Endothelial cell of umbilical vein (primary cell): ENCODE measurements at regions not wholly inside any gene's neighbourhood (a gene's known extent, or its start where the extent isn't known, plus 50 kb on each side); places are given as distances from the start of the nearest gene placed in this dataset.

Experiments
- BruUV-seq: library from RNA; stranded (reverse); fragments of 400-500 nt; replicated peaks from 2 replicates; lab custom pipeline; 2021; lab: Mats Ljungman, UMichigan
- CTCF ChIA-PET: fragments of 300-600, 350-600 bp; sonication (Branson Sonifier 250); formaldehyde crosslinking; loops from one replicate; lab custom pipeline; 2021; ENCODE audit warnings: antibody characterized with exemption, inconsistent platforms; lab: Charles Lee
- POLR2A ChIA-PET: fragments of 300-600, 350-600 bp; sonication (Branson Sonifier 250); formaldehyde crosslinking; loops from one replicate; lab custom pipeline; 2021; ENCODE audit warnings: antibody characterized with exemption, inconsistent platforms; lab: Charles Lee
- DNase-seq: peaks from one replicate; pipeline ENCODE4 v3.0.0-alpha.2; 2011; ENCODE audit warnings: low read depth, low spot score
- FAIRE-seq: peaks from 2 replicates; lab custom pipeline; 2011; peaks lifted over from hg19 to GRCh38; lab: Jason Lieb, UNC
- H2AFZ ChIP-seq: 2 replicates; pipeline ENCODE4 v1.6.0; 2012; ENCODE audit warnings: low read depth, low read length, control low read depth, inconsistent platforms
- H3K27ac ChIP-seq: 2 replicates; pipeline ENCODE4 v1.5.1; 2011; ENCODE audit warnings: low read depth, mild to moderate bottlenecking, control low read depth, low read length, moderate library complexity; ENCODE audit not compliant: insufficient read depth
- H3K27me3 ChIP-seq, 2 experiments: 2 replicates each; pipeline versions ENCODE4 v1.6.0 to v1.6.1; 2011; ENCODE audit warnings: low read length in 2 of 2, mixed read lengths in 1 of 2; ENCODE audit not compliant: control insufficient read depth in 2 of 2, insufficient read depth in 2 of 2
- H3K36me3 ChIP-seq, 2 experiments: 2 replicates in 1 of 2; 3 replicates in 1 of 2; pipeline ENCODE4 v1.5.1; 2011; ENCODE audit warnings: low read length in 2 of 2, mild to moderate bottlenecking in 1 of 2, moderate library complexity in 1 of 2; ENCODE audit not compliant: control insufficient read depth in 2 of 2, insufficient read depth in 2 of 2; ENCODE audit errors: extremely low read depth in 1 of 2
- H3K4me1 ChIP-seq: 3 replicates; pipeline ENCODE4 v1.5.1; 2011; ENCODE audit warnings: mild to moderate bottlenecking, low read length; ENCODE audit not compliant: control insufficient read depth, insufficient read depth; ENCODE audit errors: extremely low read depth
- H3K4me2 ChIP-seq: 2 replicates; pipeline ENCODE4 v1.6.1; 2011; ENCODE audit warnings: low read length, control low read depth, mixed read lengths; ENCODE audit not compliant: insufficient read depth
- H3K4me3 ChIP-seq, 3 experiments: fragments of 200-600 bp in 1 of 3; sonication (generic), shearing (Covaris generic) in 1 of 3; replicated peaks in 1 of 3; 2 replicates each; pipeline ENCODE4 v1.5.1; 2011 to 2016; ENCODE audit warnings: control low read depth in 3 of 3, low read length in 3 of 3, mild to moderate bottlenecking in 2 of 3, inconsistent platforms in 1 of 3, low read depth in 1 of 3, moderate library complexity in 1 of 3; ENCODE audit not compliant: insufficient read depth in 1 of 3
- H3K79me2 ChIP-seq: 2 replicates; pipeline ENCODE4 v1.6.0; 2012; ENCODE audit warnings: low read length, inconsistent platforms; ENCODE audit not compliant: control insufficient read depth, insufficient read depth
- H3K9ac ChIP-seq: replicated peaks from 2 replicates; pipeline ENCODE3; 2011; ENCODE audit warnings: low read length, control low read depth; ENCODE audit not compliant: insufficient read depth; ENCODE audit errors: extremely low read depth
- H3K9me1 ChIP-seq: replicated peaks from 3 replicates; pipeline ENCODE4 v1.6.0; 2011; ENCODE audit warnings: mild to moderate bottlenecking, low read length; ENCODE audit not compliant: control insufficient read depth, insufficient read depth; ENCODE audit errors: extremely low read depth
- H3K9me3 ChIP-seq: replicated peaks from 2 replicates; pipeline ENCODE4 v1.5.1; 2012; ENCODE audit warnings: low read length, inconsistent platforms; ENCODE audit not compliant: control insufficient read depth, insufficient read depth
- H4K20me1 ChIP-seq: replicated peaks from 2 replicates; pipeline ENCODE3; 2011; ENCODE audit warnings: mild to moderate bottlenecking, low read length; ENCODE audit not compliant: control insufficient read depth, insufficient read depth; ENCODE audit errors: extremely low read depth
- CTCF ChIP-seq, 2 donors: IDR thresholded peaks; 1 replicate in 1 of 2; 2 replicates in 1 of 2; pipeline ENCODE4 v1.5.1; 2011; ENCODE audit warnings: low read length in 2 of 2, mild to moderate bottlenecking in 2 of 2, moderate library complexity in 2 of 2, control low read depth in 1 of 2, inconsistent platforms in 1 of 2, low read depth in 1 of 2; ENCODE audit not compliant: insufficient read depth in 1 of 2; ENCODE audit errors: extremely low read depth in 1 of 2
- EZH2 ChIP-seq: IDR thresholded peaks from 2 replicates; pipeline ENCODE4 v1.6.1; 2012; ENCODE audit warnings: borderline replicate concordance, low read depth, mild to moderate bottlenecking, moderate library complexity, low read length, inconsistent platforms; ENCODE audit not compliant: severe bottlenecking
- FOS ChIP-seq: IDR thresholded peaks from 2 replicates; pipeline ENCODE4 v1.6.1; 2011; ENCODE audit warnings: mild to moderate bottlenecking, low read length, moderate library complexity, borderline replicate concordance; ENCODE audit not compliant: insufficient read depth
- GATA2 ChIP-seq: IDR thresholded peaks from 2 replicates; pipeline ENCODE4 v1.7.0; 2011; ENCODE audit warnings: low read depth, mild to moderate bottlenecking, moderate library complexity, mixed read lengths, low read length; ENCODE audit not compliant: insufficient read length, insufficient read depth
- JUN ChIP-seq: IDR thresholded peaks from 2 replicates; pipeline ENCODE4 v1.6.1; 2011; ENCODE audit warnings: borderline replicate concordance, low read depth; ENCODE audit not compliant: insufficient read length, insufficient read depth
- MYC ChIP-seq: IDR thresholded peaks from one replicate; pipeline ENCODE4 v1.6.1; 2011; ENCODE audit warnings: mild to moderate bottlenecking, low read depth, low read length
- POLR2A ChIP-seq: IDR thresholded peaks from 2 replicates; pipeline ENCODE4 v1.6.1; 2012; ENCODE audit warnings: low read depth, mild to moderate bottlenecking, control low read depth, low read length
- POLR2AphosphoS5 ChIP-seq: IDR thresholded peaks from 2 replicates; pipeline ENCODE4 v1.6.1; 2012; ENCODE audit warnings: low read depth, mild to moderate bottlenecking, control low read depth, low read length, moderate library complexity; ENCODE audit not compliant: insufficient read depth
- dilution Hi-C: fragments of 300-500 bp; cut with MboI; formaldehyde crosslinking; loops from one replicate; pipeline ENCODE4 v1.15.0; 2019; ENCODE audit warnings: low sequenced_read_pairs; ENCODE audit not compliant: extremely low pct_ligation_motif_present
- intact Hi-C: fragments of 100-400 bp; cut with micrococcal nuclease; formaldehyde crosslinking; loops from one replicate; pipeline ENCODE4 v1.10.0; 2022
- TF ChIP-seq, protein P1 (sequence below): IDR thresholded peaks from 2 replicates; pipeline ENCODE4 v1.6.1; 2011; ENCODE audit not compliant: insufficient read depth, insufficient read length

DNA sequence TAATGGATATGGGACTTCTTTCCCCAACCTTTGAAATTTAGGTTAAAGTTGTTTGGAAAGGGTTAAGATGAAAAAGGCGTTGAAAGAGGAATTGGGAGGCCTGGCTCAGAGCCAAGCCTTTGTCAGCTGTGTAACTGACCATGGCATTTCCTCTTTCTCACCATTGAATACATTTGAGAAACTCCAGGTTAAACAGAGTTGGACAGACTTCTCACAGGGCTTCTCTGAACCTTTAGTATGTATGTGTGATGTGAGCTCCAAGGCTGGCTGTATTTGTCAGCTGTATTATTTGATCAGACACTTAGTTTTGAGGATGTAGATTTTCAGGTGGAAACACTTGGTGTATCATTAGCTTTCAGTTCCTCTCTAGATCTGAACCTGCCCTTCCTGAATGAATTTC, 136.4 kb upstream of the GOLGA6L4 start:
- DNase-seq (peak; percentile 25), FAIRE-seq (peak; percentile 8)
- no peaks in the 10 kb centered on the region for H3K4me1 ChIP-seq
- no peak overlapping the region for H3K27ac ChIP-seq
- no peaks in the 10 kb centered on the region for H3K27me3 ChIP-seq
- no TSS peak for BruUV-seq
- H3K9me3 ChIP-seq: no peaks in the 10 kb centered on the region
- TF ChIP-seq JUN (no peak), EZH2 (no peak), CTCF (IDR thresholded peaks at IDR 0.05; ENCODE audit: extremely low read depth in 1 of 2, insufficient read depth in 1 of 2, low read depth in 1 of 2, low read length in 2 of 2) (no peak), POLR2AphosphoS5 (no peak), GATA2 (no peak), FOS (no peak), MYC (no peak), POLR2A (no peak)
- TF ChIP-seq, protein P1, sequence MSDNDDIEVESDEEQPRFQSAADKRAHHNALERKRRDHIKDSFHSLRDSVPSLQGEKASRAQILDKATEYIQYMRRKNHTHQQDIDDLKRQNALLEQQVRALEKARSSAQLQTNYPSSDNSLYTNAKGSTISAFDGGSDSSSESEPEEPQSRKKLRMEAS: no peak
- no peak overlapping the region for H3K4me2 ChIP-seq
- H3K36me3 ChIP-seq: no peaks in the 10 kb centered on the region
- no peaks in the 10 kb centered on the region for H4K20me1 ChIP-seq
- no peak overlapping the region for H2AFZ ChIP-seq
- no peaks in the 10 kb centered on the region for H3K79me2 ChIP-seq
- H3K4me3 ChIP-seq: no peak overlapping the region
- no peak overlapping the region for H3K9ac ChIP-seq
- ChIA-PET POLR2A (no interaction called here), CTCF (no interaction called here)
- dilution Hi-C loops (no loop called here), intact Hi-C loops (no loop called here)
- no peaks in the 10 kb centered on the region for H3K9me1 ChIP-seq
